PFSK-1 (cell line): ENCODE measurements at regions not wholly inside any gene's neighbourhood (a gene's known extent, or its start where the extent isn't known, plus 50 kb on each side); places are given as distances from the start of the nearest gene placed in this dataset.

Source experiments
- POLR2AphosphoS5 ChIP-seq: IDR thresholded peaks from 2 replicates; pipeline ENCODE4 v1.6.1; 2012; ENCODE audit warnings: low read depth, mild to moderate bottlenecking, control low read depth, low read length, moderate library complexity
- REST ChIP-seq, 2 experiments: IDR thresholded peaks; 2 replicates each; pipeline versions ENCODE4 v1.6.1 to v1.8.0; 2011 to 2012; ENCODE audit warnings: low read depth in 2 of 2, low read length in 2 of 2, control low read depth in 1 of 2, inconsistent platforms in 1 of 2, mild to moderate bottlenecking in 1 of 2, moderate library complexity in 1 of 2; ENCODE audit not compliant: insufficient read depth in 1 of 2
- TAF1 ChIP-seq: IDR thresholded peaks from 2 replicates; pipeline ENCODE4 v1.6.1; 2012; ENCODE audit warnings: low read length, control low read depth, borderline replicate concordance; ENCODE audit not compliant: insufficient read depth

GRCh38 chrX:46398874-46399273 lies 146.3 kb downstream of the ZNF674 start:
- TF ChIP-seq POLR2AphosphoS5 (no peak), TAF1 (no peak), REST (IDR thresholded peaks at IDR 0.05; ENCODE audit: insufficient read depth in 1 of 2, low read depth in 2 of 2, low read length in 2 of 2) (no peak)
